Colonic mucosa (tissue), 4 donors: ENCODE measurements at regions not wholly inside any gene's neighbourhood (a gene's known extent, or its start where the extent isn't known, plus 50 kb on each side); places are given as distances from the start of the nearest gene placed in this dataset.

ENCODE experiments used
- DNase-seq: peaks from one replicate; pipeline ENCODE4 v3.0.0-alpha.2; 2020
- H3K27ac ChIP-seq: fragments of 200-600 bp; one replicate; pipeline ENCODE4 v1.8.0; 2021
- H3K27me3 ChIP-seq: fragments of 200-600 bp; one replicate; pipeline ENCODE4 v1.8.0; 2021
- H3K36me3 ChIP-seq: fragments of 200-600 bp; one replicate; pipeline ENCODE4 v1.8.0; 2021
- H3K4me1 ChIP-seq: fragments of 200-600 bp; one replicate; pipeline ENCODE4 v1.8.0; 2021; ENCODE audit warnings: mild to moderate bottlenecking
- H3K4me3 ChIP-seq: fragments of 200-600 bp; one replicate; pipeline ENCODE4 v1.8.0; 2021
- H3K9ac ChIP-seq, 2 donors: one replicate each; pipeline ENCODE4 v1.7.0; 2013; ENCODE audit warnings: control low read depth in 2 of 2, low read depth in 2 of 2, low read length in 2 of 2
- H3K9me3 ChIP-seq: fragments of 200-600 bp; one replicate; pipeline ENCODE4 v1.8.0; 2021
- intact Hi-C: fragments of 100-400 bp; cut with DNase I; formaldehyde crosslinking; loops from one replicate; pipeline ENCODE4 v1.14.1; 2022
- TF ChIP-seq, protein P1 (sequence below): fragments of 200-600 bp; IDR thresholded peaks from one replicate; pipeline ENCODE4 v1.8.0; 2022; ENCODE audit warnings: antibody characterized with exemption, mild to moderate bottlenecking
- donor health status: healthy.
- donor health status: DM: no; HTN: no; CAD: no.
- donor health status: DM: no; HTN: no; CAD: no.

DNA sequence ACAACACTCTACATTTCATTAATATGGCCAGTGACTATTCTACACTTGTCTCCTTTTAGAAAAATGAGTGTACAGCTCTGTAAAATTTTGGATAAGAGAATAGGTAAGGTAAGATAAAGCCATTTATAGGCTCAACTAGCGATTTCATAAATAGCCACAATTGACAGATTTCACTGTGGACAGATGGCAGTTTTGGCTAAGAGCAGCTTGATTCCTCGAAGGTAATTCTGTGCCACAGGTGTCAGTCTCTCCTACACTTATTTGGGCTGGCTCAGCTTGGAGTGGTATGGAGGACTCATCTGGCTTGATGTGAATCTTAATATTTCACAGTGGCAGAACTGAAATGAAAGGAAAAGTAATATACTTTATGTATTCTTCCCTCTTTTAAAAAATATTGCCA is 536.7 kb upstream of the TBL1XR1 start:
- intact Hi-C loops = no loop called here
- Histone ChIP-seq H3K27ac (no peak overlapping the region), H3K4me1 (no peaks in the 10 kb centered on the region), H3K9me3 (no peaks in the 10 kb centered on the region), H3K36me3 (no peaks in the 10 kb centered on the region), H3K27me3 (no peaks in the 10 kb centered on the region), H3K9ac (no peak overlapping the region), H3K4me3 (no peak overlapping the region)
- TF ChIP-seq, protein P1, sequence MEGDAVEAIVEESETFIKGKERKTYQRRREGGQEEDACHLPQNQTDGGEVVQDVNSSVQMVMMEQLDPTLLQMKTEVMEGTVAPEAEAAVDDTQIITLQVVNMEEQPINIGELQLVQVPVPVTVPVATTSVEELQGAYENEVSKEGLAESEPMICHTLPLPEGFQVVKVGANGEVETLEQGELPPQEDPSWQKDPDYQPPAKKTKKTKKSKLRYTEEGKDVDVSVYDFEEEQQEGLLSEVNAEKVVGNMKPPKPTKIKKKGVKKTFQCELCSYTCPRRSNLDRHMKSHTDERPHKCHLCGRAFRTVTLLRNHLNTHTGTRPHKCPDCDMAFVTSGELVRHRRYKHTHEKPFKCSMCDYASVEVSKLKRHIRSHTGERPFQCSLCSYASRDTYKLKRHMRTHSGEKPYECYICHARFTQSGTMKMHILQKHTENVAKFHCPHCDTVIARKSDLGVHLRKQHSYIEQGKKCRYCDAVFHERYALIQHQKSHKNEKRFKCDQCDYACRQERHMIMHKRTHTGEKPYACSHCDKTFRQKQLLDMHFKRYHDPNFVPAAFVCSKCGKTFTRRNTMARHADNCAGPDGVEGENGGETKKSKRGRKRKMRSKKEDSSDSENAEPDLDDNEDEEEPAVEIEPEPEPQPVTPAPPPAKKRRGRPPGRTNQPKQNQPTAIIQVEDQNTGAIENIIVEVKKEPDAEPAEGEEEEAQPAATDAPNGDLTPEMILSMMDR = no peak
- DNase-seq = no peak

GRCh38 chr3:177735431-177735830 is 538.1 kb upstream of the TBL1XR1 start:
- TF ChIP-seq, protein P1 = no peak
- H3K9me3 ChIP-seq = no peaks in the 10 kb centered on the region
- DNase-seq = no peak
- H3K27ac ChIP-seq = no peak overlapping the region
- H3K27me3 ChIP-seq = no peaks in the 10 kb centered on the region
- intact Hi-C loops = no loop called here
- no peaks in the 10 kb centered on the region for H3K4me1 ChIP-seq
- H3K36me3 ChIP-seq = no peaks in the 10 kb centered on the region
- H3K4me3 ChIP-seq = no peak overlapping the region
- H3K9ac ChIP-seq = no peak overlapping the region

DNA sequence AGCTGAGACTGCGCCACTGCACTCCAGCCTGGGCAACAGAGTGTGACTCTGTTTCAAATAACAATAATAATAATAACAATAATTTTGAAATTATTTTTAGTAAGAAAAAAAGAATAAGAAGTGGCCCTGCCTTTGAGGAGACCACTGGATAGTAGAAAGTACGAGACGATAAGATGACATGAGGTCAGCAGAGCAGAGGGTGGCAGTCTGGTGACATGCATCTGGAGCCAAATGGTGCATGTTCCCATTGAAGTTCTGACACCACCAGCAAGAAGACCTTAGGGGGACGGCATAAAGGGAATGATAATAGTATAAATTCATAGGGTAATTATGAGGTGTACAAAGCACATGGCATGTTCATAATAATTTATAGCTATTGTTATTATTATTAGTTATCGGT is 542.2 kb upstream of the TBL1XR1 start:
- H3K27ac ChIP-seq = no peak overlapping the region
- TF ChIP-seq, protein P1 = no peak
- no peak for DNase-seq
- H3K9ac ChIP-seq = no peak overlapping the region
- no peaks in the 10 kb centered on the region for H3K4me1 ChIP-seq
- intact Hi-C loops = no loop called here
- H3K36me3 ChIP-seq = no peaks in the 10 kb centered on the region
- H3K27me3 ChIP-seq = no peaks in the 10 kb centered on the region
- no peak overlapping the region for H3K4me3 ChIP-seq
- no peaks in the 10 kb centered on the region for H3K9me3 ChIP-seq

GRCh38 chr3:177740254-177740653 is 543.0 kb upstream of the TBL1XR1 start:
- Histone ChIP-seq H3K27ac (no peak overlapping the region), H3K4me3 (no peak overlapping the region), H3K36me3 (no peaks in the 10 kb centered on the region), H3K9me3 (no peaks in the 10 kb centered on the region), H3K4me1 (no peaks in the 10 kb centered on the region), H3K27me3 (no peaks in the 10 kb centered on the region), H3K9ac (no peak overlapping the region)
- intact Hi-C loops = no loop called here
- DNase-seq = no peak
- TF ChIP-seq, protein P1 = no peak

GRCh38 chr3:177742273-177742672 is 545.0 kb upstream of the TBL1XR1 start:
- no peaks in the 10 kb centered on the region for H3K36me3 ChIP-seq
- TF ChIP-seq, protein P1 = no peak
- intact Hi-C loops = no loop called here

More at GRCh38 chr3:177742273-177742672, 545.0 kb upstream of the TBL1XR1 start:
- DNase-seq = no peak
- no peaks in the 10 kb centered on the region for H3K9me3 ChIP-seq
- no peak overlapping the region for H3K9ac ChIP-seq
- no peaks in the 10 kb centered on the region for H3K27me3 ChIP-seq
- H3K4me1 ChIP-seq = no peaks in the 10 kb centered on the region
- no peak overlapping the region for H3K27ac ChIP-seq
- no peak overlapping the region for H3K4me3 ChIP-seq
